ENCODE measurements at regions not wholly inside any gene's neighbourhood (a gene's known extent, or its start where the extent isn't known, plus 50 kb on each side); places are given as distances from the start of the nearest gene placed in this dataset.
"Not testable (repeated sequence)": the region's sequence is repeated elsewhere in the genome, so short reads cannot be mapped to it uniquely, and the experiment has no call there.

DNA sequence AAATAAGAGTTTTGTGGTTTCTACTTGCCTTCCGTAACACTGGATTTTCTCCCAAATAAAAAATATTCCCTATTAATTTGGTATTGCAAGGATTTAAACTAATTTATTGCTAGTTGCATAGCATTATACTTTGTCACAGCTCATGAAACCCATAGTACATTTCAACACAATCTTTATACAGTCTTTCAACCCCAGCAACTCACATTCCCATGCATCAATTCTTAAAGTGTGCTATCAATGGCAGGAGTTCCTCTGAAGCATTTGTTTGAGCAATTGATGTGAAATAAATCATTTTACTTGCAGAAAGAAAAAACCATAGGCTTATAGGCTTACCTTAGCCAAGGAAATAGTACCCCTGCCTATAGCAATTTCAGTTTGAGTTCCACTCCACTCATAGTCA lies 251.9 kb downstream of the PAPSS1 start:
- DNase-seq = no peak

- DNase-seq = no peak
Measured at GRCh38 chr4:107467461-107467860, 252.6 kb downstream of the PAPSS1 start.

GRCh38 chr4:107458194-107458593 lies 261.8 kb downstream of the PAPSS1 start:
- no peak for DNase-seq

DNA sequence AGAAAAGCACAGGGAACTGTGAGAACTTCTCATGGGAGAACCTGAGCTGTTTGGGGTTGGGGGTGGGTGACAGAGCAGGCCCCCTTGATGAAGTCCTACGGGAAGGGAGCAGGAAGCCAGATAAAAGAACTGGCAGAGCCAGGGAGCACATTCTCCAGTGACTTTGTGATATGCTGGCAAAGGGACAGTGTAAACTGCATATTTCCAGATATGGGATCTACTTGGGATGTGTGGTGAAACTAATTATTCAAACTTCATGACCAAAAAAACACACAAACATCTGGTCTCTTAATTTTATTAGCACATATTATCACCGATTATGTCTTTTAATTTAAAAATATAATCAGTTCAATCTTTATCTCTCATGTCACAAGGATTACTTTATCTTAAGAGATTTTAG lies 266.0 kb downstream of the PAPSS1 start:
- DNase-seq = no peak

DNA sequence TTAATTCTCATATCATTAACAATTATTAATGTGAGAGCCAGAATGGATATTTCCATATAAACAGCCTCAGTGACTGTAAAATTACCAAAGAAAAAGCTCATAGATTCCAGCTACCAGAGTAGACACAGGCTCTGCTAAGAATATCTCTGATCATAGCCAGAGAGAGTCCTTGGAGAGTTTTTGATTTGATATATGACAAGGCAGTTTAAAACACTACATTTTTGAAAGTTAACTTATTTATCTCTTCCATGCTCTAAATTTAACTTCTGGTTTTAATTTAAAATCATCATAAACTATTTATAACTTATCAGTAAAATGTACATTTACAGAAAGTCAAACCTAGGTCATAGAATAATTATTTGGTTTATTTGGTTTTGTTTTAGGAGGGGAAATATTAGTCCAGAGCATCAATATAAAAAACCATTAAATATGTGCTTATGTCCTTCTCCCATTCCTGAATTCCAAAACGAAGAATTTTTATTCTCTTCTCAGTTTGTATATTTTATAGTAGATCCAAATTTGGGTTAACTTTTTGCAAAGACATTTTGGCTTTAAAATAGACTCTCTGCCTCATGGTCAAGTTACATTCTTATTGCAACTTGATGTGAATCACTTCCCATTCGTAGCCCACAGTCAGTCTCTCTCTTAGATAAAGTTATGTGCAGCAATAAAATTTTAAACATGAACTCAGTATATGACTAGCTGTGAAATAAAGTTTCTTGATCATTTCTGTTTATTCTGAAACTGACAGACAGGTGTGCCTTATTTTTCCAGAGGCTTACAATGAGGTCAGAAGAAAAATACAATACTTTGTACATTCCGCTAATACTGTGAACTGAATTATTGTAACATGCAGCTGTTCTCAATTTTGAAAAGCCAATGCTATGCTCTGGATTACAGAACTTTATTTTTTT lies 267.1 kb downstream of the PAPSS1 start:
- no peak for DNase-seq

DNA sequence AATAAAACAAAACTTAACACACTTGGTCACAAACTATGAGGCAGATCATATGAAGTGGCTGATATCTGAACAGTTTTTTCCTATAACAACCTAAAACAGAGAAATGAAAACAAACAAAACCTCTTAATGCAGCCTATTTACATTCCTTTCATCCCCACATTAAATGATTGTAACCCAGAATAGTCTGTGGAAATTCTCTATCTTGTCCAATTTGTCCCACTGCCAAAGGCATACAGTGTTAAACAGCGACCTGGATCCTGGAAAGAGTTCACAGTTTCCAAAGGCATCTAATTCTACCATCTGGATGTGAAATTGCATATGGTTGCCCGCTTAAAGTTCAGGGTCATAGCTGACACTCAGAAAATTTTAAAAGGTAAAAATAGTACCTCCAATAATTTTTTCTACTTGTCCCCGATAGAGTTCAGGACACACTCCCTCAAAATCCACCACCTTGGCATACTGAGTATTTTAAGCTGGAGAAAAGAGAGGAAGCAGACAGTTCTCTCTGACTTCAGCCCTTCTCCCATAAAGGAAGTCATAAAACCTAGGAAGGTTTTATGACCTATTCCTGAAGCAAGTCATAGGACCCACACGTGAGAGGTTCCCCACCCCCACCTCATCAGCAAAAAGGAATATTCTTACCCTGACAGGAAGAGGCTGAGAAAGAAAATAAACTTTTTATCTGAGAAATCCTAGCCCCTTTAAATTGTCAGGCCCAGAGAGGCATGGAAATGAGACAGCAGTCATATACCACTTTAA lies 270.2 kb downstream of the PAPSS1 start:
- DNase-seq = no peak

GRCh38 chr4:107442538-107443111 lies 277.4 kb downstream of the PAPSS1 start:
- DNase-seq = no peak

DNA sequence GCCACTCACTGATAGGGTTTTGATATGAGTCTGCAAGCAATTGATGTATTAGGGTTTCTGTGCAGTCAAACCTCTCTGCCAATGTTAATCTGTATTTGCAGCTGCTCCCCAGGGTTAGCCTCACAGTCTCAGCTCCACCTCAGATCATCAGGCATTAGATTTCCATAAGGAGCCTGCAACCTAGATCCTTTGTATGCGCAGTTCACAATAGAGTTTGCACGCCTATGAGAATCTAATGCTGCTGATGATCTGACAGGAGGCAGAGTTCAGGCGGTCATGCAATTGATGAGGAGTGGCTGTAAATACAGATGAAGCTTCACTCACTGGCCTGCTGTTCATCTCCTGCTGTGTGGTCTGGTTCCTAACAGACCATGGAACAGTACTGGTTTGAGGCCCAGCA lies 280.6 kb downstream of the PAPSS1 start:
- no peak for DNase-seq

DNA sequence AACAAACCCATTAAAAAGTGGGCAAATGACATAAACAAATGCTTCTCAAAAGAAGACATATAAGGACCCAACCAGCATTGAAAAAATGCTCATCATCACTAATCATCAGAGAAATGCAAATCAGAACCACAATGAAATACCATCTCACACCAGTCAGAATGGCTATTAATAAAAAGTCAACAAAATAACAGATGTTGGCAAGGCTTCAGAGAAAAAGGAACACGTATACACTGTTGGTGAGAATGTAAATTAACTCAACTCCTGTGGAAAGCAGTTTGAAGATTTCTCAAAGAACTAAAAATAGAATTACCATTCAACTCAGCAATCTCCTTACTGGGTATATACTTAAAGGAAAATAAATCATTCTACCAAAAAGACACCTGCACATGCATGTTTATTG lies 283.6 kb downstream of the PAPSS1 start:
- DNase-seq = not testable (repeated sequence)

DNA sequence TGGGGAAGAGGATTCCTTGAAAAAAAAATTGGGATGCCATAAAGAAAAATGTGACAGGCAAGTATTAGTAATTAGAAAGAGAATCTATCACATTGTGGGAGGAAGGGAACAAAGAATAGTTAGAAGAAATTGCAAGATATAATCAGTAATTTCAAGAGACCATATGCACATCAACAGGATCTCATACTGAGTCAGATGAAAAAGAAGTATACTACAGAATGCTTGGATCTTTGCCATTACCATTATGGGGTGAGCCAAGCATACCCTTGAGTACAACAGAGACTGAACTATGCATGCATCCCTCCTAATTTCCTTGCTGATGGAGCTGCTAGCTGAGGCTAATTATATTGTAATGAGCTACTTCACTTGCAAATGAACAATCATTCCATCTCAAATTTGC lies 287.6 kb downstream of the PAPSS1 start:
- DNase-seq = no peak

DNA sequence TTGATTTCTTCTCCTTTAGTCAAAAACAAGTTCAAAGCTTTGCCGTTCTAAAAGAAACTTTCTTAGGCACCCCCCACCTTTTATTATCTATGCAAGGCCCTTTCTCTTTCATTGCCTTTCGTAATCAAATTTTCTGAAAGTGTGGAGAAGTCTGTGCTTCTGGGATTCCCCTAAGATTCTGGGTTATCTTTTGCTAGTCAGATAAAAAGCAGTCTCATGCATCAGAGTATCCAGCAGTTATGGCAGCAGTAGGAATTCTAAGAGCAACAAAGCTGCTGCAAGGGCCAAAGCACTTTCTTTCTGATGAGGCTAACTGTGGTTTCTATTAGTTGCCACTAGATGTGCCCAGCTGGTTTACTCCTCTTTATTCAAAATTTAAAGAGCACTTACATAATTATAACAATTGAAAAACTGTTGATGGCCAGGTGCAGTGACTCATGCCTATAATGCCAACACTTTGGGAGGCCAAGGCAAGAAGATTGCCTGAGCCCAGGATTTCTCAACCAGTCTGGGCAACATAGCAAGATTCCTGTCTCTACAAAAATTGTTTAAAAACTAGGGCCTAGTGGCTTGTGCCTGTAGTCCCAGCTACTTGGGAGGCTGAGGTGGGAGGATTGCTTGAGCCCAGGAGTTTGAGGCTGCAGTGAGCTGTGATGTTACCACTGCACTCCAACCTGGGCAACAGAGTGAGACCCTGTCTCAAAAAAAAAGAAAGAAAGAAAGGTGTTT lies 296.2 kb downstream of the PAPSS1 start:
- DNase-seq = no peak

GRCh38 chr4:107419536-107419935 lies 300.5 kb downstream of the PAPSS1 start:
- not testable (repeated sequence) for DNase-seq

DNA sequence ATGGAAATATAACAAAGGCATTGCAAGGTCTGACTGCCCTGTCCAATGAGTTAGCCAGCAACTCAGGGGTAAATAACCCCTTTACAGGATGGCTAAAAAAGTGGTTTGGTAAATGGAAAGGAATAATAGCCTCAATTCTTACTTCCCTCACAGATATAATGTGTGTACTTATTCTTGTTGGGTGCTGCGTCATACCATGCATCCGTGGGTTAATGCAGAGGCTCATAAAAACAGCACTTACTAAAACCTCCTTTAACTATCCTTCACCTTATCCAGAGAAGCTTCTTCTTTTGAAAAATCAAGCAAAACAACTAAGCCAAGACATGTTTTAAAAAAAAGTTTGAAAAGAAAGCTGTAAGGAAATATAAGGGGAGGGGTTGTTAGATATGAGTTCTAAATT lies 301.0 kb downstream of the PAPSS1 start:
- DNase-seq = no peak

DNA sequence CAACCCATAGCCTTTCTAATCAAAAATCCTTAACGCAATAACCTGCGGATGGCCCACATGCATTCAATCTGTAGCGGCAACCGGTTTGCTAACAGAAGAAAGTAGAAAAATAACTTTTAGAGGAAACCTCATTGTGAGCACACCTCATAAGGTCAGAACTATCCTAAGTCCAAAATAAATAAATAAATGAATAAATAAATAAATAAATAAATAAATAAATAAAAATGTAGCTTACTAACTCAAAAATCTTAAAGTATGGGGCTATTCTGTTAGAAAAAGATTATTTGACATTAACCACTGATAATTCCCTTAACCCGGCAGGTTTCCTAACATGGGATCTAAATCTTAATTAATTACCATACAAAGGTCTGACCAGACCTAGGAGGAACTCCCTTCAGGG lies 304.5 kb downstream of the PAPSS1 start:
- not testable (repeated sequence) for DNase-seq

GRCh38 chr4:107409872-107410271 lies 310.2 kb downstream of the PAPSS1 start:
- not testable (repeated sequence) for DNase-seq

DNA sequence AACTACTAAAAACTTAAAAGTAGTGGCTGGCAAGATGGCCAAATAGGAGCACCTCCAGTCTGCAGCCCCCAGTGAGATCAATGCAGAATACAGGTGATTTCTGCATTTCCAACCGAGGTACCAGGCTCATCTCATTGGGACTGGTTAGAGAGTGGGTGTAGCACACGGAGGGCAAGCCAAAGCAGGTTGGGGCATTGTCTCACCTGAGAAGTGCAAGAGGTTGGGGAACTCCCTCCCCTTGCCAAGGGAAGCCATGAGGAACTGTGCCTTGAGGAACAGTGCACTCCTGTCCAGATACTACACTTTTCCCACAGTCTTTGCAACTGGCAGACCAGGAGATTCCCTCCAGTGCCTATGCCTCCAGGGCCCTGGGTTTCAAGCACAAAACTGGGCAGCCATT lies 311.1 kb downstream of the PAPSS1 start:
- DNase-seq = no peak

- DNase-seq = no peak
Measured at GRCh38 chr4:107404591-107405300, 315.3 kb downstream of the PAPSS1 start.

GRCh38 chr4:107402291-107402690 lies 317.7 kb downstream of the PAPSS1 start:
- no peak for DNase-seq

GRCh38 chr4:107392951-107393350 lies 327.1 kb downstream of the PAPSS1 start:
- no peak for DNase-seq

DNA sequence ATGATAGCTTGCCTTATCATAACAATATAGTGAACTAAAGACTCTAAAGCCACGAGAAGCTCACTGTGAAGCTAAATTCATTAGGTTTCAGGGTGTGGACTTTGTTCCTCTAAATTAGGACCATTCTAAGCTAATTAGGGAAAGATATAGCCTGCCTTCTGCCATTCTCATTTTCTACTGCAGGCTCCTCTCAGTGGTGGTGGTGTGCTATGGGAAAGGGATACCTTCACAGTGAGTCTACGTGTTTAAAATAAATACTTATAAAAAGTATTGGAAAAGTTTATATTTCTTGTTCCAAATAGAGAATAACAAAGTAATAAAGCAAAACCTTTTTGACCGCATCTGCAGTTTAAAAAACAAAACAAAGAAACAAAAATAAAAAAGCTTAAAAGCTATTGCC lies 327.7 kb downstream of the PAPSS1 start:
- DNase-seq = no peak

DNA sequence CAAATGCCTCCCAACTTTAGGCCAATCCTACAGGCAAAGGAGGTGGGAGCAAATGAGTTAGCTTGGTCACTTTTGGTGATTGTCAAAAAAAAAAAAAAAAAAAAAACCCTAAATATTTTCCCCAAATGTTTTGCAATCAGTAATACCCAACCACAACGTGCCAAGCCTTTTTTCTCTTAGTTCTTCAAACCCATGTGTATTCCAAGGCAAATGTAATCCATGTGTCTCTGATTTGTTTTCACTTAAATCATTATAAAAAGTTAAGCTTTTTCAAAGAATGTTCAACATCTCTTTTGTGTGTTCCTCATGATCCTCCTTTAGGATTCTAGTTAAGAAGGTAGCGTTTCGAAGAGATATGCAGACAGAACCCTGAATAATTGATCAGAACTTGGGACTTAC lies 328.4 kb downstream of the PAPSS1 start:
- DNase-seq = no peak

DNA sequence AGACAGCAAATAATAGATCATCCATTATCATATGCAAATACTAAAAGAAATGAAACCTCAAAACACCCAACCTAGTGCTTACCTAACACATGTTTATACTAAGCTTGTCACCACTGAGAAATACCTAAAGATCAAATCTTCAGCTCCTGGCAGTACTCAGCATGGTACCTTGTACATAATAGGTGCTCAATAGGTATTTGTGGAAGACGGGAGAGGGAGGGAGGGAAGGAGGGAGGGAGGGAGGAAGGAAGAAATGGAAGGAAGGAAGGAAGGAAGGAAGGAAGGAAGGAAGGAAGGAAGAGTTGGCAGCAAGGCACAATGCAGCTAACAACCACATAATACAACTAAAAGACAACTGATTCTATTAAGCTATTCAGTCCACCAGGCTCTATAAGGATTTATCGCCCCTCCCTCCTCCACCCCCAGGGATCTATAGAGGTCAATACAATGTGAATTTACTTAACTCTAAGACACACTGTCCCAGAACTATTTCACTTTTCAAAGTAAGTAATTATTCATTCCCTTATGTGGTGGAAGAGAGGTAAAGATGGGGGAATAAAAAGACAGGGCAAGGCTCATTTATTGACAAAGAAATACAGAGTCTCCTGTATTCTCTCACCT lies 328.9 kb downstream of the PAPSS1 start:
- no peak for DNase-seq

Measured in suppressor macrophage treated with lipopolysaccharide for 1 hour (primary cell).